ENCODE measurements at regions not wholly inside any gene's neighbourhood (a gene's known extent, or its start where the extent isn't known, plus 50 kb on each side); places are given as distances from the start of the nearest gene placed in this dataset.

- no peaks in the 10 kb centered on the region for H3K36me3 Mint-ChIP-seq (ENCODE audit: low read depth)
- no peaks in the 10 kb centered on the region for H3K27me3 Mint-ChIP-seq (ENCODE audit: low read depth)
- H3K4me1 Mint-ChIP-seq (ENCODE audit: low read depth) = no peaks in the 10 kb centered on the region
- intact Hi-C loops (cut with micrococcal nuclease) = no loop called here
- CTCF ChIA-PET = interaction anchor here (1.1 to 1.3 kb wide), 3 partner anchors 10 to 219 kb away, joined by 3 to 4 read pairs (median 4); no protein-coding TSS in a partner anchor
- H3K27ac Mint-ChIP-seq = no peak overlapping the region
- H3K9me3 Mint-ChIP-seq = no peaks in the 10 kb centered on the region
- DNase-seq = no peak
- no peak overlapping the region for H3K4me3 Mint-ChIP-seq
Measured at GRCh38 chr5:79864364-79864763, 126.7 kb downstream of the MTX3 start.

GRCh38 chr5:79859588-79859987, 131.5 kb downstream of the MTX3 start:
- intact Hi-C loops (cut with micrococcal nuclease) = loop anchor here (2.0 to 5.0 kb wide), 2 partner anchors 727 to 832 kb away; no protein-coding TSS in a partner anchor
- H3K27ac Mint-ChIP-seq = no peak overlapping the region
- DNase-seq = no peak
- H3K4me1 Mint-ChIP-seq (ENCODE audit: low read depth) = no peaks in the 10 kb centered on the region
- H3K9me3 Mint-ChIP-seq = no peaks in the 10 kb centered on the region
- H3K27me3 Mint-ChIP-seq (ENCODE audit: low read depth) = no peaks in the 10 kb centered on the region
- H3K36me3 Mint-ChIP-seq (ENCODE audit: low read depth) = no peaks in the 10 kb centered on the region
- CTCF ChIA-PET = interaction anchor here (0.7 to 5.3 kb wide), 6 partner anchors 158 to 255 kb away, joined by 3 to 32 read pairs (median 3); no protein-coding TSS in a partner anchor
- no peak overlapping the region for H3K4me3 Mint-ChIP-seq

DNA sequence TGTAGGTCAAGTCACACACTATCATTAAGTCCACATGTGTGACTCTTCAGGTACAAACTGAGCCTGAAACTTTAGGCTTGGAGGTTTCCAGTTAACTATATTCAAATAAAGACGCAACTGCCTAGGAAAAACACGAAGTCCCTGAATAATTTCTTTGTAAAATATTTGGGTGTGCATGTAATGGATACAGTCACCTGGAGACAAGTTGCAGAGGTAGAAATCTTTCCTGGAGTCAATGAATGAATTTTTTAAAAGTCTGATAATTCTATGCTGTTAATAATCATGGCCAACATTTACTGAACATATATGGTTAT, 132.7 kb downstream of the MTX3 start:
- Mint-ChIP-seq H3K27me3 (ENCODE audit: low read depth) (no peaks in the 10 kb centered on the region), H3K4me3 (no peak overlapping the region), H3K9me3 (no peaks in the 10 kb centered on the region), H3K27ac (no peak overlapping the region), H3K4me1 (ENCODE audit: low read depth) (no peaks in the 10 kb centered on the region), H3K36me3 (ENCODE audit: low read depth) (no peaks in the 10 kb centered on the region)
- CTCF ChIA-PET = interaction anchor here (0.8 to 5.3 kb wide), 11 partner anchors 10 to 245 kb away, joined by 3 to 32 read pairs (median 3); no protein-coding TSS in a partner anchor
- intact Hi-C loops (cut with micrococcal nuclease) = loop anchor here (1.0 to 5.0 kb wide), 4 partner anchors 155 to 831 kb away; no protein-coding TSS in a partner anchor
- DNase-seq = no peak

GRCh38 chr5:79857714-79858409, 133.2 kb downstream of the MTX3 start:
- peak; percentile 92 for DNase-seq
- Mint-ChIP-seq H3K36me3 (ENCODE audit: low read depth) (no peaks in the 10 kb centered on the region), H3K27me3 (ENCODE audit: low read depth) (no peaks in the 10 kb centered on the region), H3K4me3 (no peak overlapping the region), H3K27ac (no peak overlapping the region), H3K9me3 (no peaks in the 10 kb centered on the region), H3K4me1 (ENCODE audit: low read depth) (no peaks in the 10 kb centered on the region)
- CTCF ChIA-PET = interaction anchor here (0.6 to 5.3 kb wide), 17 partner anchors 10 to 290 kb away, joined by 3 to 32 read pairs (median 3); no protein-coding TSS in a partner anchor
- intact Hi-C loops (cut with micrococcal nuclease) = loop anchor here (1.0 to 5.0 kb wide), 4 partner anchors 155 to 831 kb away; no protein-coding TSS in a partner anchor

- Mint-ChIP-seq H3K9me3 (no peaks in the 10 kb centered on the region), H3K36me3 (ENCODE audit: low read depth) (no peaks in the 10 kb centered on the region), H3K27me3 (ENCODE audit: low read depth) (no peaks in the 10 kb centered on the region), H3K4me1 (ENCODE audit: low read depth) (no peaks in the 10 kb centered on the region), H3K4me3 (no peak overlapping the region), H3K27ac (no peak overlapping the region)
- CTCF ChIA-PET = interaction anchor here (0.7 to 5.3 kb wide), 7 partner anchors 22 to 296 kb away, joined by 3 to 32 read pairs (median 3); no protein-coding TSS in a partner anchor
- intact Hi-C loops (cut with micrococcal nuclease) = loop anchor here (5.0 kb wide), 1 partner anchor 829 kb away; no protein-coding TSS in a partner anchor
- no peak for DNase-seq
Measured at GRCh38 chr5:79856456-79857055, 134.5 kb downstream of the MTX3 start.

GRCh38 chr5:79853676-79854418, 137.2 kb downstream of the MTX3 start:
- no peaks in the 10 kb centered on the region for H3K4me1 Mint-ChIP-seq (ENCODE audit: low read depth)
- H3K36me3 Mint-ChIP-seq (ENCODE audit: low read depth) = no peaks in the 10 kb centered on the region
- intact Hi-C loops (cut with micrococcal nuclease) = no loop called here
- no peak overlapping the region for H3K4me3 Mint-ChIP-seq
- H3K9me3 Mint-ChIP-seq = no peaks in the 10 kb centered on the region
- peak; percentile 41 for DNase-seq
- H3K27ac Mint-ChIP-seq = no peak overlapping the region
- peaks cover 1% of the 10 kb centered on the region for H3K27me3 Mint-ChIP-seq (ENCODE audit: low read depth)
- CTCF ChIA-PET = interaction anchor here (0.6 to 1.1 kb wide), 4 partner anchors 229 to 281 kb away, joined by 3 to 5 read pairs (median 4); no protein-coding TSS in a partner anchor

- H3K9me3 Mint-ChIP-seq = no peaks in the 10 kb centered on the region
- H3K4me3 Mint-ChIP-seq = no peak overlapping the region
- H3K27ac Mint-ChIP-seq = no peak overlapping the region
- DNase-seq = no peak
- no peaks in the 10 kb centered on the region for H3K4me1 Mint-ChIP-seq (ENCODE audit: low read depth)
- intact Hi-C loops (cut with micrococcal nuclease) = no loop called here
- peaks cover 2% of the 10 kb centered on the region for H3K27me3 Mint-ChIP-seq (ENCODE audit: low read depth)
- H3K36me3 Mint-ChIP-seq (ENCODE audit: low read depth) = no peaks in the 10 kb centered on the region
- CTCF ChIA-PET = interaction anchor here (0.6 to 1.1 kb wide), 5 partner anchors 230 to 280 kb away, joined by 3 to 5 read pairs (median 4); no protein-coding TSS in a partner anchor
Measured at GRCh38 chr5:79853028-79853427, 138.0 kb downstream of the MTX3 start.

DNA sequence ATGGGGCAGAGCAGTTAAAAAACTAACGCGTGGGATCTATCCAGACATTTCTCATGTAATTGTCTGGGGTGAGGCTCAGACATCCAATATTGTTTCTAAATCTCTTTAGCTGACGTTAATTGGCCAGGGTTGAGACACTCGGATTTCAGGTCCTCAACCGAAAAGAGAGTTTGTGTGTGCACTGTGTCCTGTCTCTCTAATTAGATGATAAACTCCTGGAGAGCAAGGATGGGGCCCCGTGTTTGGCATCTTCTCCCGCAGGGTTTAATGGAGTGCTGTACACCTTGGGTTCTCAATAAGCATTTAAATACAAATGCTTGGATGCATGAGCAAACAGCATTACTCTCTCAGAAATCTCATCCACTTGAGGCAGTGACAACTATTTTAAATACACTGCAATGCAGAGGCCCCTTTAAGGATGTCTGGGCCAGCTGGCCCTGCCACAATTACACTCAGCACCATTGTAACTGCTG, 139.6 kb downstream of the MTX3 start:
- H3K27ac Mint-ChIP-seq = no peak overlapping the region
- intact Hi-C loops (cut with micrococcal nuclease) = no loop called here
- CTCF ChIA-PET = no interaction called here

GRCh38 chr5:79850941-79851340, 140.1 kb downstream of the MTX3 start:
- H3K4me3 Mint-ChIP-seq = no peak overlapping the region
- H3K36me3 Mint-ChIP-seq (ENCODE audit: low read depth) = no peaks in the 10 kb centered on the region
- no peak overlapping the region for H3K27ac Mint-ChIP-seq
- intact Hi-C loops (cut with micrococcal nuclease) = no loop called here
- peaks cover 1% of the 10 kb centered on the region for H3K4me1 Mint-ChIP-seq (ENCODE audit: low read depth)
- no peaks in the 10 kb centered on the region for H3K9me3 Mint-ChIP-seq
- H3K27me3 Mint-ChIP-seq (ENCODE audit: low read depth) = peaks cover 6% of the 10 kb centered on the region
- CTCF ChIA-PET = no interaction called here
- no peak for DNase-seq

More for the DNA sequence above, 139.6 kb downstream of the MTX3 start:
- Mint-ChIP-seq H3K4me1 (ENCODE audit: low read depth) (no peaks in the 10 kb centered on the region), H3K36me3 (ENCODE audit: low read depth) (no peaks in the 10 kb centered on the region), H3K4me3 (no peak overlapping the region), H3K27me3 (ENCODE audit: low read depth) (peaks cover 6% of the 10 kb centered on the region), H3K9me3 (no peaks in the 10 kb centered on the region)
- DNase-seq = no peak

DNA sequence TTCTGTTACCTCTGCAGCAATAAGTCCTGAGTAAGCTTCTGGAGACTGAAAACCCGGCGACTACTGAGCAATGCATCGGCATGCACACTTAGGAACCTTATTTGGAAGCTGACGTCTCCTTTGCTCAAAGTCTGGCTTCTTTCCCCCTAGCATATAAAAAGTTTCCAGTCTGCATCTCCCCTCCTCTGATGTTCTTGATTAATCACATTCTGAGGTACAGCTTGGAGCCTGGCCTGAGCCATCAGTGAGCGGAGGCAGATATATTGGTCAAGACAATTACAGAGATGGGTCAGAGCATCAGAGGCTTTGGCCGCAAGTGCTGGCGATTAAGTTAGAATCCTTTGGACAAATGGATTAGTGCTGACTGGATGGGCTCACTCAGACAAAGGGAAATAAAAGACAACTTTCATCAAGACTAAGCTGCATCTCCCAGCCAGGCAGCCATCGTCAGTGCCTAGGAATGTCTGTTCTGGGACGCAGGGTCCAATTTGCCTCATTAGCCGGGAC, 140.7 kb downstream of the MTX3 start:
- no peak overlapping the region for H3K27ac Mint-ChIP-seq

GRCh38 chr5:79849486-79850315, 141.4 kb downstream of the MTX3 start:
- CTCF ChIA-PET = interaction anchor here (0.7 kb wide), 1 partner anchor 307 kb away, joined by 3 read pairs; no protein-coding TSS in a partner anchor

More for the DNA sequence above, 140.7 kb downstream of the MTX3 start:
- Mint-ChIP-seq H3K4me1 (ENCODE audit: low read depth) (peaks cover 4% of the 10 kb centered on the region), H3K9me3 (no peaks in the 10 kb centered on the region), H3K4me3 (no peak overlapping the region), H3K36me3 (ENCODE audit: low read depth) (no peaks in the 10 kb centered on the region), H3K27me3 (ENCODE audit: low read depth) (peaks cover 6% of the 10 kb centered on the region)
- intact Hi-C loops (cut with micrococcal nuclease) = no loop called here
- DNase-seq = no peak
- CTCF ChIA-PET = no interaction called here

More at GRCh38 chr5:79849486-79850315, 141.4 kb downstream of the MTX3 start:
- no peak overlapping the region for H3K27ac Mint-ChIP-seq
- no peaks in the 10 kb centered on the region for H3K9me3 Mint-ChIP-seq
- intact Hi-C loops (cut with micrococcal nuclease) = no loop called here
- DNase-seq = no peak
- no peaks in the 10 kb centered on the region for H3K36me3 Mint-ChIP-seq (ENCODE audit: low read depth)
- peaks cover 6% of the 10 kb centered on the region for H3K27me3 Mint-ChIP-seq (ENCODE audit: low read depth)
- H3K4me3 Mint-ChIP-seq = no peak overlapping the region
- H3K4me1 Mint-ChIP-seq (ENCODE audit: low read depth) = peaks cover 4% of the 10 kb centered on the region

Data from activated naive CD4-positive, alpha-beta T cell treated with anti-CD3 and anti-CD28 coated beads for 36 hours (primary cell).